NCI-H526 (cell line): ENCODE measurements at regions not wholly inside any gene's neighbourhood (a gene's known extent, or its start where the extent isn't known, plus 50 kb on each side); places are given as distances from the start of the nearest gene placed in this dataset.
"Not testable (repeated sequence)": the region's sequence is repeated elsewhere in the genome, so short reads cannot be mapped to it uniquely, and the experiment has no call there.

ENCODE experiments used
- DNase-seq, 2 experiments: peaks; one replicate each; lab custom pipeline; 2025; lab: John Stamatoyannopoulos, UW

- no peak for DNase-seq
These were observed 92.0 kb upstream of the FAM13C start for GRCh38 chr10:59454171-59454919.

- DNase-seq: no peak
These were observed 86.3 kb upstream of the FAM13C start for GRCh38 chr10:59448616-59449015.

- DNase-seq: no peak
These were observed 73.4 kb upstream of the FAM13C start for GRCh38 chr10:59435707-59436106.

- DNase-seq: no peak
These were observed 72.3 kb upstream of the FAM13C start for GRCh38 chr10:59434463-59435321.

GRCh38 chr10:59433720-59434428, 71.5 kb upstream of the FAM13C start:
- DNase-seq: no peak

- DNase-seq: no peak
These were observed 70.0 kb upstream of the FAM13C start for GRCh38 chr10:59432207-59432900.

GRCh38 chr10:59413795-59414194, 51.4 kb upstream of the FAM13C start:
- not testable (repeated sequence) for DNase-seq
